Transverse colon (tissue), 4 donors: ENCODE measurements at regions not wholly inside any gene's neighbourhood (a gene's known extent, or its start where the extent isn't known, plus 50 kb on each side); places are given as distances from the start of the nearest gene placed in this dataset.
"Not testable (repeated sequence)": the region's sequence is repeated elsewhere in the genome, so short reads cannot be mapped to it uniquely, and the experiment has no call there.

ENCODE experiments used
- DNase-seq: peaks from one replicate; pipeline ENCODE4 v3.0.0-alpha.2; 2019
- H3K27ac ChIP-seq, 4 donors: fragments of 200-600 bp; sonication (generic); 2 replicates each; pipeline ENCODE4 v1.5.1; 2016 to 2018; ENCODE audit warnings: inconsistent platforms in 4 of 4
- H3K27me3 ChIP-seq: fragments of 200-600 bp; sonication (generic); 2 replicates; pipeline ENCODE4 v1.5.1; 2017; ENCODE audit warnings: inconsistent platforms
- H3K36me3 ChIP-seq, 4 donors: fragments of 200-600 bp; sonication (generic); 2 replicates each; pipeline ENCODE4 v1.5.1; 2017 to 2019; ENCODE audit warnings: inconsistent platforms in 4 of 4
- H3K4me1 ChIP-seq, 4 donors: fragments of 200-600 bp; sonication (generic); 2 replicates each; pipeline ENCODE4 v1.5.1; 2017 to 2020; ENCODE audit warnings: inconsistent platforms in 4 of 4
- H3K4me3 ChIP-seq, 4 donors: fragments of 200-600 bp; sonication (generic); 1 replicate in 1 of 4; 2 replicates in 3 of 4; pipeline versions ENCODE4 v1.5.1 to v1.6.1; 2017 to 2019; ENCODE audit warnings: inconsistent platforms in 4 of 4
- H3K9me3 ChIP-seq, 2 donors: fragments of 200-600 bp; sonication (generic); 2 replicates each; pipeline ENCODE4 v1.5.1; 2017 to 2019; ENCODE audit warnings: inconsistent platforms in 2 of 2
- CTCF ChIP-seq, 5 experiments: fragments of 200-600 bp in 3 of 5; fragments of 450-650 bp in 2 of 5; sonication (generic) in 3 of 5; IDR thresholded peaks; 1 replicate in 2 of 5; 2 replicates in 3 of 5; pipeline ENCODE4 v1.5.1; 2016 to 2017; ENCODE audit warnings: antibody characterized with exemption in 5 of 5, inconsistent platforms in 3 of 5, mild to moderate bottlenecking in 2 of 5, moderate library complexity in 1 of 5
- EP300 ChIP-seq: sonication (generic); formaldehyde crosslinking; IDR thresholded peaks from one replicate; pipeline ENCODE4 v1.6.1; 2017; ENCODE audit warnings: antibody characterized with exemption, low read depth
- POLR2A ChIP-seq: fragments of 450-650 bp; IDR thresholded peaks from one replicate; pipeline ENCODE4 v1.6.1; 2016; ENCODE audit warnings: antibody characterized with exemption, mild to moderate bottlenecking, moderate library complexity
- POLR2AphosphoS5 ChIP-seq, 3 donors: sonication (generic); formaldehyde crosslinking; IDR thresholded peaks; one replicate each; pipeline ENCODE4 v1.6.1; 2016; ENCODE audit warnings: antibody characterized with exemption in 3 of 3
- WGBS, 2 donors: methylation state at CpG; one replicate each; pipeline ENCODE4 v1.1.5; 2018; ENCODE audit warnings: low coverage in 1 of 2; 5-methylcytosine and 5-hydroxymethylcytosine counted together
- in situ Hi-C, 4 donors: fragments of 200-750 bp; cut with MboI; loops; one replicate each; pipeline versions ENCODE4 v1.15.0 to v1.15.1; 2017; ENCODE audit warnings: low sequenced_read_pairs in 3 of 4, low pct_ligation_motif_present in 1 of 4, low pct_unique_long_range_greater_than_20kb in 1 of 4
- intact Hi-C: fragments of 100-400 bp; cut with DNase I; formaldehyde crosslinking; loops from one replicate; pipeline ENCODE4 v1.15.1; 2023; ENCODE audit warnings: low total_unique reads

DNA sequence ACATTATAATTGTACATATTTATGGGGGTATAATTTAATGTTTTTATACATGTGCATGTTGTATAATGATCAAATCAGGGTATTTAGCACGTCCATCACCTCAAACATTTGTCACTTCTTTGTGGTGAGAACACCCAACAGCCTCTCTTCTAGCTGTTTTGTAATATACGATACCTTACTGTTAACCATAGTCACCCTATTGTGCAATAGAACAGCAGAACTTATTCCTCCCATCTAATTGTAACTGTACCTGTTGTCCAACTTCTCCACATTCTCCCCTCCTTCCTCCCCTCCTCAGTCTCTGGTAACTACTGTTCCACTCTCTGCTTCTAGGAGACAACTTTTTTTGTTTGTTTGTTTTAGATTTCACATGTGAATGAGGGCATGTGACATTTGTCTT is 197.0 kb upstream of the PKP2 start:
- H3K27ac ChIP-seq: no peak overlapping the region
- WGBS, 2 donors: 52 to 69% methylated on average over 2 of the region's 2 CpGs
- H3K27me3 ChIP-seq: no peaks in the 10 kb centered on the region
- intact Hi-C loops (no loop called here), in situ Hi-C loops (no loop called here)
- TF ChIP-seq POLR2A (no peak), EP300 (no peak), POLR2AphosphoS5 (IDR thresholded peaks at IDR 0.05) (no peak), CTCF (IDR thresholded peaks at IDR 0.05) (no peak)
- no peak overlapping the region for H3K4me3 ChIP-seq
- no peaks in the 10 kb centered on the region for H3K9me3 ChIP-seq
- H3K4me1 ChIP-seq: no peaks in the 10 kb centered on the region
- H3K36me3 ChIP-seq: no peaks in the 10 kb centered on the region
- no peak for DNase-seq

DNA sequence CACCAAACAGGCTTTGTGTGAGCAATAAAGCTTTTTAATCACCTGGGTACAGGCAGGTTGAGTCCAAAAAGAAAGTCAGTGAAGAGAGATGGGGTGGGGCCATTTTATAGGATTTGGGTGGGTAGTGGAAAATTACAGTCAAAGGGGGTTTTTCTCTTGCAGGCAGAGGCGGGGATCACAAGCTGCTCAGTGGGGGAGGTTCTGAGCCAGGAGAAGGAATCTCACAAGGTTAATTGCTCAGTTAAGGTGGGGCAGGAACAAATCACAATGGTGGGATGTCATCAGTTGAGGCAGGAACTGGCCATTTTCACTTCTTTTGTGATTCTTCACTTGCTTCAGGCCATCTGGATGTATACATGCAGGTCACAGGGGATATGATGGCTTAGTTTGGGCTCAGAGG is 191.3 kb upstream of the PKP2 start:
- H3K27me3 ChIP-seq, H3K9me3 ChIP-seq, H3K4me3 ChIP-seq, DNase-seq, H3K36me3 ChIP-seq, H3K27ac ChIP-seq, in situ Hi-C loops, H3K4me1 ChIP-seq, intact Hi-C loops: not testable (repeated sequence)
- 75% methylated on average over 1 of the region's 1 CpG; no CpG with 5 or more reads in 1 of the 2 donors for WGBS, 2 donors

GRCh38 chr12:33076401-33076800 is 179.8 kb upstream of the PKP2 start:
- H3K27me3 ChIP-seq, H3K4me3 ChIP-seq, H3K4me1 ChIP-seq, DNase-seq, H3K27ac ChIP-seq, in situ Hi-C loops, H3K36me3 ChIP-seq, H3K9me3 ChIP-seq, intact Hi-C loops: not testable (repeated sequence)
- 87% methylated on average over 9 of the region's 9 CpGs; no CpG with 5 or more reads in 1 of the 2 donors for WGBS, 2 donors

DNA sequence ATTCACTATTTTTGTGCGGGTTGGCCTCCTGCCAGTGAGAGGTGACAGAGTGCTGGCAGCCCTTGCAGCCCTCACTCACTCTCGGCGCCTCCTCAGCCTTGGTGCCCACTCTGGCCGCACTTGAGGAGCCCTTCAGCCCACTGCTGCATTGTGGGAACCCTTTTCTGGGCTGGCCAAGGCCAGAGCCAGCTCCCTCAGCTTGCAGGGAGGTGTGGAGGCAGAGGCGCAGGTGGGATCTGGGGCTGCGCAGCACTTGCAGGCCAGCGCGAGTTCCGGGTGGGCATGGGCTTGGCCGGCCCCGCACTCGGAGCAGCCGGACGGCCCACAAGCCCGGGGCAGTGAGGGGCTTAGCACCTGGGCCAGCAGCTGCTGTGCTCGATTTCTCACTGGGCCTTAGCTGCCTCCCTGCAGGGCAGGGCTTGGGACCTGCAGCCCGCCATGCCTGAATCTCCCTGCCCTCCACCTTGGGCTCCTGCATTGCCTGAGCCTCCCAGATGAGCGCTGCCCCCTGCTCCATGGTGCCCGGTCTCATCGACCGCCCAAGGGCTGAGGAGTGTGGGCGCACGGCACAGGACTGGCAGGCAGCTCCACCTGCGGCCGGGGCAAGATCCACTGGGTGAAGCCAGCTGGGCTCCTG is 178.7 kb upstream of the PKP2 start:
- WGBS, 2 donors: 40 to 91% methylated on average over 1 to 16 of the region's 25 CpGs
- H3K4me1 ChIP-seq, H3K4me3 ChIP-seq, H3K27ac ChIP-seq, DNase-seq, in situ Hi-C loops, intact Hi-C loops, H3K27me3 ChIP-seq, H3K9me3 ChIP-seq, H3K36me3 ChIP-seq: not testable (repeated sequence)

DNA sequence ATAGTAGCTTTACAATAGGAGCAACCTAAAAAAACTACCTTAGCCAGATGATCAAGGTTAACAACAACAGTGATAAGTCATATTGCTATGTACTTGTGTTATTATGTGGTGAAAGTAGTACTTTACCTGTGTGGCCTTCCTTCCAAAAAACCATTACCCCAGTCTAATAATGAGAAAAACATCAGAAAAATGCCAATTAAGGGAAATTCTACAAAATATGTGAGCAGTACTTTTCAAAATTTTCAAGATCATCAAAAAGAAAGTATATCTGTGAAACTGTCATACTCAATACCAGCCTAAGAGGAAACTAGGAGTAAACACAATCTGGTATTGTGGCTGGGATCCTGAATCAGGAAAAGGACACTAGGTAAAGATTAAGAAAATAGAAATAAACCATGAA is 165.3 kb upstream of the PKP2 start:
- no peaks in the 10 kb centered on the region for H3K36me3 ChIP-seq
- H3K4me3 ChIP-seq: no peak overlapping the region
- in situ Hi-C loops: no loop called here
- DNase-seq: no peak
- no peaks in the 10 kb centered on the region for H3K27me3 ChIP-seq
- H3K27ac ChIP-seq: no peak overlapping the region
- H3K9me3 ChIP-seq: no peaks in the 10 kb centered on the region
- no peak for TF ChIP-seq EP300
- TF ChIP-seq CTCF (IDR thresholded peaks at IDR 0.05): no peak
- TF ChIP-seq POLR2AphosphoS5 (IDR thresholded peaks at IDR 0.05): no peak
- no peak for TF ChIP-seq POLR2A
- intact Hi-C loops: no loop called here
- H3K4me1 ChIP-seq: no peaks in the 10 kb centered on the region

DNA sequence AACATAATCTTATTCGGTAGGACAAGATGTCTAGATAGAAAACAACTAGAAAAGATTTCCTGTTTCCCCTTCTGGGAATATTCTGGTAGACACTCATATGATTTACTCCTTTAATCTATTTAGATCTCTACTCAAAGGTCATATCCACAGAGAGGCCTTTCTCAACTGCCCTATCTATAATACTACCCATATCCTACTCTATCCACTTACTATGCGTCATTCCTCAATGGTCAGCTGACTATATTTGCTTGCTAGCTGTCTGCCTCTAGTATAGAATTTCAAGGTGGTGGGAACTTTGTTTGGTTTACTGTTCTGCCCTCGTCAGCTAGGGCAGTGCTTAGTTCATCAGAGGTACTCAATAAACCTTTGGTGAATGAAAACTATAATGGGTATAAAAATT is 157.8 kb upstream of the PKP2 start:
- intact Hi-C loops: no loop called here
- WGBS, 2 donors: 67 to 68% methylated on average over 3 of the region's 3 CpGs

More for the DNA sequence above, 157.8 kb upstream of the PKP2 start:
- no peak overlapping the region for H3K27ac ChIP-seq
- H3K9me3 ChIP-seq: no peaks in the 10 kb centered on the region
- no peaks in the 10 kb centered on the region for H3K36me3 ChIP-seq
- DNase-seq: no peak
- TF ChIP-seq POLR2A (no peak), CTCF (IDR thresholded peaks at IDR 0.05) (no peak), EP300 (no peak), POLR2AphosphoS5 (IDR thresholded peaks at IDR 0.05) (no peak)
- no peaks in the 10 kb centered on the region for H3K27me3 ChIP-seq
- H3K4me1 ChIP-seq: no peaks in the 10 kb centered on the region
- no peak overlapping the region for H3K4me3 ChIP-seq
- in situ Hi-C loops: no loop called here
